Hepatocyte (in vitro differentiated cells): ENCODE measurements at regions not wholly inside any gene's neighbourhood (a gene's known extent, or its start where the extent isn't known, plus 50 kb on each side); places are given as distances from the start of the nearest gene placed in this dataset.

ENCODE experiments used
- CTCF ChIP-seq: fragments of 200-600 bp; sonication (generic); IDR thresholded peaks from 2 replicates; pipeline ENCODE4 v1.5.1; 2016; ENCODE audit warnings: antibody characterized with exemption, mild to moderate bottlenecking; ENCODE audit not compliant: poor library complexity
- EZH2 ChIP-seq: fragments of 200-600 bp; sonication (generic); IDR thresholded peaks from 2 replicates; pipeline ENCODE4 v1.6.1; 2016; ENCODE audit warnings: antibody characterized with exemption, mild to moderate bottlenecking, borderline replicate concordance

GRCh38 chr1:5393603-5394002 is 598.6 kb downstream of the NPHP4 start:
- TF ChIP-seq EZH2 (no peak), CTCF (no peak)
